K562 (cell line): ENCODE measurements at regions not wholly inside any gene's neighbourhood (a gene's known extent, or its start where the extent isn't known, plus 50 kb on each side); places are given as distances from the start of the nearest gene placed in this dataset.

Experiments used
- MTA2 ChIP-seq: fragments of 450-650 bp; IDR thresholded peaks from 2 replicates; pipeline ENCODE4 v1.6.1; 2016; ENCODE audit warnings: low read depth
- POLR2A ChIP-seq: fragments of 450-650 bp; conservative IDR thresholded peaks from 2 replicates; pipeline ENCODE4 v1.6.1; 2016

- TF ChIP-seq MTA2 (no peak), POLR2A (no peak)
Measured at GRCh38 chr6:94372229-94372628, 952.9 kb upstream of the EPHA7 start.
